Stimulated activated naive CD4-positive, alpha-beta T cell (primary cell): ENCODE measurements at regions not wholly inside any gene's neighbourhood (a gene's known extent, or its start where the extent isn't known, plus 50 kb on each side); places are given as distances from the start of the nearest gene placed in this dataset.

Experiments used
- DNase-seq, 6 experiments: peaks; one replicate each; lab custom pipeline; 2025; lab: John Stamatoyannopoulos, UW

GRCh38 chr15:70556151-70556741 is 207.1 kb downstream of the UACA start:
- DNase-seq = no peak

- no peak for DNase-seq
These were observed 207.6 kb downstream of the UACA start for GRCh38 chr15:70555713-70556112.

- no peak for DNase-seq
These were observed 215.4 kb downstream of the UACA start for GRCh38 chr15:70547846-70548487.

GRCh38 chr15:70545526-70545925 is 217.8 kb downstream of the UACA start:
- no peak for DNase-seq

GRCh38 chr15:70541511-70541910 is 221.8 kb downstream of the UACA start:
- DNase-seq = no peak

GRCh38 chr15:70539912-70540530 is 223.3 kb downstream of the UACA start:
- DNase-seq = no peak

- DNase-seq = no peak
These were observed 223.9 kb downstream of the UACA start for GRCh38 chr15:70539409-70539808.

GRCh38 chr15:70538278-70538677 is 225.1 kb downstream of the UACA start:
- DNase-seq = no peak

GRCh38 chr15:70535955-70536338 is 227.4 kb downstream of the UACA start:
- DNase-seq = no peak

GRCh38 chr15:70535071-70535954 is 228.0 kb downstream of the UACA start:
- peak; percentile 28 to 81 (median 62) for DNase-seq

GRCh38 chr15:70533931-70534742 is 229.2 kb downstream of the UACA start:
- DNase-seq = no peak

GRCh38 chr15:70532531-70533186 is 230.7 kb downstream of the UACA start:
- DNase-seq = no peak

- DNase-seq = no peak
These were observed 231.8 kb downstream of the UACA start for GRCh38 chr15:70531576-70531975.

GRCh38 chr15:70530906-70531305 is 232.5 kb downstream of the UACA start:
- DNase-seq = no peak

- no peak for DNase-seq
These were observed 232.9 kb downstream of the UACA start for GRCh38 chr15:70530503-70530902.

- DNase-seq = no peak
These were observed 233.3 kb downstream of the UACA start for GRCh38 chr15:70530017-70530499.

GRCh38 chr15:70528816-70529215 is 234.5 kb downstream of the UACA start:
- DNase-seq = peak in 2 of 6 experiments; percentile 20 to 29

- peak; percentile 35 to 77 (median 67) for DNase-seq
These were observed 235.1 kb downstream of the UACA start for GRCh38 chr15:70528270-70528706.

GRCh38 chr15:70526974-70527325 is 236.4 kb downstream of the UACA start:
- no peak for DNase-seq

- DNase-seq = no peak
These were observed 237.0 kb downstream of the UACA start for GRCh38 chr15:70526221-70526973.
